ENCODE measurements at regions not wholly inside any gene's neighbourhood (a gene's known extent, or its start where the extent isn't known, plus 50 kb on each side); places are given as distances from the start of the nearest gene placed in this dataset.
"Not testable (repeated sequence)": the region's sequence is repeated elsewhere in the genome, so short reads cannot be mapped to it uniquely, and the experiment has no call there.

- no peak for DNase-seq
Measured at GRCh38 chr11:42778193-42778592, 533.6 kb upstream of the API5 start.

- no peak for DNase-seq
Measured at GRCh38 chr11:42779555-42779954, 532.2 kb upstream of the API5 start.

DNA sequence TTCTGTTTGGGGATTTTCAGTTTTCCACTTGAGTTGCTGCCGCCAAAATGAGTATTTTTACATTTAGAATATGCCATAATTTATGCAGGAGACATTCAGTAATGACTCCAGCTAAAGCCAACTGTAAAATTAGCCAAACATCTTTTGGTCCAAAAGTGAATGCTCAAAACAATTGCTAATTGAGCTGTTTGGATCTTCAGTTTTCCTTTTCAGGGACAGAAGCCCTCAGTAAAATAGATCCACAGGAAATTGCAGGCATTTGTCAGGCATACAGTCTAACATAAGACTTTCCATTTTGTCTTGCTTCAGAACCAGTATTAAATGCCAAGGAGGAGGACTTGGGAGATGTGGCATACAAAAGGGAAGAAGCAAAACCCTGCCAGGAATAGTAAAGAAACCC, 524.8 kb upstream of the API5 start:
- DNase-seq = no peak

DNA sequence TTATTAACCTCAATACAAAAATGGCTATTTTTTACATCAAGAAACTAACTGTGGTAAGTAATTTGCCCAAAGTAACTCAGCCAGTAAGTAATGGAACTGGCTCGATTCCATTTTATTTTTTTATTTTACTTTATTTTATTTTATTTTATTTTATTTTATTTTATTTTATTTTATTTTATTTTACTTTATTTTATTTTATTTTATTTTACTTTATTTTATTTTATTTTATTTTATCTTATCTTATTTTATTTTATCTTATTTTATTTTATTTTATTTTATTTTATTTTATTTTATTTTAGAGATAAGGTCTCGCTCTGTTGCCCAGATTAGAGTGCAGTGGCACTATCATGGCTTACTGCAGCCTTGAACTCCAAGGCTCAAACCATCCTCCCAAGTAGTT, 516.3 kb upstream of the API5 start:
- DNase-seq = not testable (repeated sequence)

- no peak for DNase-seq
Measured at GRCh38 chr11:42800041-42800440, 511.8 kb upstream of the API5 start.

GRCh38 chr11:42802201-42802899, 509.4 kb upstream of the API5 start:
- DNase-seq = no peak

DNA sequence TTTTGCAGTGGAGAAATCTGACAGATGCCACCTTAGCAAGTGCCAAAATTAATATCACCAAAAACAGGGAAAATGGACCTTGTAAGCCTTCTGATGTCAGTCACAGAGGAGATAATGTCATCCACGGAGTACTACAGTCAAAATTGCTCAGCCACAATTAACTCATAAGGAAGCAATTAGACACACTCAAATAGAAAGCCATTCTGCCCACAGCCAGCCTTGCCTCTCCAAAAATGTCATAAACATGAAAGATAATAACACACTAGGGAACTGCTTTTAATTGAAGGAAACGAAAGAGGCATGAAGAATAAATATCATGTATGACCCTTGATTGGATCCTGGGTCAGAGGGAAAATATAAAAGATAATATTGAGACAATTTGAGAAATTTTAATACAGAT, 505.6 kb upstream of the API5 start:
- DNase-seq = no peak

- DNase-seq = no peak
Measured at GRCh38 chr11:42812361-42812760, 499.4 kb upstream of the API5 start.

- no peak for DNase-seq
Measured at GRCh38 chr11:42812960-42813359, 498.8 kb upstream of the API5 start.

GRCh38 chr11:42816471-42816870, 495.3 kb upstream of the API5 start:
- no peak for DNase-seq

DNA sequence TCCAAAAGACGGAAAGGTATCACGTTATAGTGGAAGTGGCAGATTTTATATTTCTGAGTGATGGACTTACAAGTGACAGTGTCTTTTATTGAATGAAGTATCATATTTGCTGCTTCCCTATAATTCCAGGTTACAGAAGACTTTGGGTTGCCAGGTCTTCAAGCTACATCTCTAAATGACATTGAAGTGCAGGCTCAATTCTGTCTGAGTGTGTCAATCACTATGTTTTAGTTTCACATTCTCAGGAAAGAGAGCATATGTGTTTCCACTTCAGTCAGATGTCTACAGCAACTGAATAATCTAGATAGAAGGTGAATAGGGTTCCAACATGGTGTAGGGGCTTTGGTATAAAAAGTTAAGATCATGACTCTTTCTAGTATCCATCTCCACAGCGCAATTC, 492.7 kb upstream of the API5 start:
- DNase-seq = no peak

GRCh38 chr11:42822188-42822587, 489.6 kb upstream of the API5 start:
- DNase-seq = not testable (repeated sequence)

GRCh38 chr11:42823546-42823945, 488.2 kb upstream of the API5 start:
- DNase-seq = no peak

- no peak for DNase-seq
Measured at GRCh38 chr11:42824067-42824466, 487.7 kb upstream of the API5 start.

DNA sequence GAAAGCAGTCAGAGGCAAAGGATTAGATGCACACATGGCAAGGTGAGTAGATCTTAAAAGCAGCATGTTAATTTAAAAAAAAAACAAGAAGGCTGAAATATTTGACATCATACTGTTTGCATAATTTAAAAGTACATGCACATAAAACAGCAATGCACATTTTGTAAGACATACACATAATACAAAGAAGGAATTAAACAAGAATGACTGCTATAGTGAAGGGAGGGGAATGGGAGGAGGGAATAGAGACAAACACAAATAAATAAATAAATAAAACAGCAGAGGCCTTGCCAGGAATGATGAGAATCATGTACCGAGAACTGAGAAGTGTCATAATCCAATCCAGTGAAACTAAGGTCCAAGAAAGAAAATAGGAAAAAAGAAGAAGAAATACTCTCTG, 486.2 kb upstream of the API5 start:
- no peak for DNase-seq

- DNase-seq = no peak
Measured at GRCh38 chr11:42827845-42828244, 484.0 kb upstream of the API5 start.

- DNase-seq = no peak
Measured at GRCh38 chr11:42837994-42838393, 473.8 kb upstream of the API5 start.

DNA sequence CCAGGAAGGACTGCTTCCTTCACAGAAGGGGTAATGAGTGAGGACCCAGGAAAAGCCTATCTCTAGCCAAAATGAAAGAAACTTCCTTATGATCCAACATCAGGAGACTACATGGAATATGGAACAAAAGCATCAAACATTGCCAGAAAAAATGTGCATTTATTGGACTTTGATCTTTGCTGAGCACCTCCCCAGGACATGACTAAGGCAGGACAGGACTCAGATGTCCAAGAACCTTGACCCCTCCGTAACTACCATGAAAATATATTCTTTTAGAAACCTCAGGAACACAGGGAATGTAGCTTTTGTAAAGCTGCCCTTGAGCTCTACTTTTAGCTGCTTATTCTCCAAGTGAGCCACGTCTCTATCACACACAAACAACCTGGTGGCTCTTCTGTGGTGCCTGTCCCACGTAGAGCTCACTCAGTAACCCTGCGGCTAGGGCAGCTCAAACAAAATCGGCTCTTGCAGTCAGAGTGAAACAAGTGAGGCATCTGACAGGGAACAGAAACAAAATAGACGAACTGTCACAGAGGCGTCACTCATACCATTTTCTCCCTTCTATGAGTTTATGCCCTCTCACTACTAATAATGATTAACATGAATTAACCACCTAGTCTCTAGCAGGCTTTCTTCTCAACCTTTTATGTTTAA, 471.5 kb upstream of the API5 start:
- no peak for DNase-seq

GRCh38 chr11:42840860-42841259, 470.9 kb upstream of the API5 start:
- DNase-seq = no peak

- no peak for DNase-seq
Measured at GRCh38 chr11:42841556-42841955, 470.2 kb upstream of the API5 start.

GRCh38 chr11:42849362-42849761, 462.4 kb upstream of the API5 start:
- DNase-seq = no peak

DNA sequence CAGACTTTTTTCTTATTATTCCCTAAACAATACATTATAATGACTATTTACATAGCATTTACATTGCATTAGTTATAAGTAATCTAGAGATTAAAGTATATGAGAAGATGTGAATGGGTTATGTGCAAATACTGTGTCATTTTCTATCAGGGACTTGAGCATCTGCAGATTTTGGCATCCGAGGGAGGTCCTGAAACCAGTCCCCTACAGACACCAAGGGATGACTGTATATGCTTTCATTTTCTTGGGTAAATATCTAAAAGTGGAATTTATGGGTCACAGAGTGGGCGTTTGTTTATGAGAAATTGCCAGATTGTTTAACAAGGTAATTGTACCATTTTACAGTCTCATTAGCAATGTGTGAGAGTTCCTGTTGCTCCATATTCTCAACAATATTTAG, 454.5 kb upstream of the API5 start:
- DNase-seq = no peak

GRCh38 chr11:42870480-42870879, 441.3 kb upstream of the API5 start:
- DNase-seq = no peak

GRCh38 chr11:42873800-42874405, 437.9 kb upstream of the API5 start:
- DNase-seq = not testable (repeated sequence)
